Left lobe of liver (tissue), 2 donors: ENCODE measurements at regions not wholly inside any gene's neighbourhood (a gene's known extent, or its start where the extent isn't known, plus 50 kb on each side); places are given as distances from the start of the nearest gene placed in this dataset.
"Not testable (repeated sequence)": the region's sequence is repeated elsewhere in the genome, so short reads cannot be mapped to it uniquely, and the experiment has no call there.

Source experiments
- ATAC-seq: fragments of 200-7000 bp; cut with Tn5 transposase; one replicate; pipeline ENCODE4 v1.9.1; 2020; ENCODE audit warnings: mild to moderate bottlenecking, moderate library complexity
- DNase-seq: peaks from one replicate; pipeline ENCODE4 v3.0.0-alpha.2; 2020; ENCODE audit warnings: low spot score
- donor health status: DM: no; HTN: no; CAD: no; lungs with moderate emphysema.
- donor health status: DM: no; HTN: yes; CAD: no.

- no peak for ATAC-seq
- DNase-seq, result no peak
Measured at GRCh38 chr6:65996096-65996495, 289.1 kb upstream of the EYS start.

GRCh38 chr6:65989676-65990075 is 282.6 kb upstream of the EYS start:
- no peak for ATAC-seq
- no peak for DNase-seq

GRCh38 chr6:65988006-65988405 is 281.0 kb upstream of the EYS start:
- ATAC-seq (no peak), DNase-seq (no peak)

GRCh38 chr6:65984089-65984488 is 277.1 kb upstream of the EYS start:
- DNase-seq (no peak), ATAC-seq (no peak)

GRCh38 chr6:65979120-65979519 is 272.1 kb upstream of the EYS start:
- no peak for DNase-seq
- ATAC-seq, result no peak

GRCh38 chr6:65971252-65971651 is 264.2 kb upstream of the EYS start:
- ATAC-seq, DNase-seq: not testable (repeated sequence)

GRCh38 chr6:65964261-65964660 is 257.2 kb upstream of the EYS start:
- ATAC-seq (no peak), DNase-seq (no peak)

GRCh38 chr6:65955034-65955433 is 248.0 kb upstream of the EYS start:
- ATAC-seq (no peak), DNase-seq (no peak)

GRCh38 chr6:65948062-65948461 is 241.0 kb upstream of the EYS start:
- ATAC-seq (no peak), DNase-seq (no peak)

GRCh38 chr6:65943548-65943947 is 236.5 kb upstream of the EYS start:
- DNase-seq (no peak), ATAC-seq (no peak)

- DNase-seq (no peak), ATAC-seq (no peak)
Measured at GRCh38 chr6:65943051-65943450, 236.0 kb upstream of the EYS start.

- no peak for ATAC-seq
- DNase-seq, result no peak
Measured at GRCh38 chr6:65938000-65938399, 231.0 kb upstream of the EYS start.

GRCh38 chr6:65935412-65935811 is 228.4 kb upstream of the EYS start:
- DNase-seq (no peak), ATAC-seq (no peak)

- ATAC-seq (no peak), DNase-seq (no peak)
Measured at GRCh38 chr6:65933390-65933789, 226.4 kb upstream of the EYS start.

GRCh38 chr6:65927141-65927540 is 220.1 kb upstream of the EYS start:
- no peak for ATAC-seq
- no peak for DNase-seq

- ATAC-seq, result no peak
- DNase-seq, result no peak
Measured at GRCh38 chr6:65924411-65924810, 217.4 kb upstream of the EYS start.

GRCh38 chr6:65922049-65922448 is 215.0 kb upstream of the EYS start:
- no peak for ATAC-seq
- no peak for DNase-seq

GRCh38 chr6:65908065-65908464 is 201.0 kb upstream of the EYS start:
- DNase-seq, result no peak
- ATAC-seq, result no peak

GRCh38 chr6:65903992-65904391 is 197.0 kb upstream of the EYS start:
- DNase-seq (no peak), ATAC-seq (no peak)

GRCh38 chr6:65900928-65901327 is 193.9 kb upstream of the EYS start:
- ATAC-seq (no peak), DNase-seq (no peak)

GRCh38 chr6:65896140-65896539 is 189.1 kb upstream of the EYS start:
- ATAC-seq (no peak), DNase-seq (no peak)

- no peak for DNase-seq
- ATAC-seq, result no peak
Measured at GRCh38 chr6:65876668-65877067, 169.6 kb upstream of the EYS start.

- DNase-seq, result no peak
- ATAC-seq, result no peak
Measured at GRCh38 chr6:65852369-65852852, 145.4 kb upstream of the EYS start.

GRCh38 chr6:65830151-65830550 is 123.1 kb upstream of the EYS start:
- no peak for ATAC-seq
- no peak for DNase-seq
